Activated CD8-positive, alpha-beta memory T cell treated with anti-CD3 and anti-CD28 coated beads for 36 hours (primary cell): ENCODE measurements at regions not wholly inside any gene's neighbourhood (a gene's known extent, or its start where the extent isn't known, plus 50 kb on each side); places are given as distances from the start of the nearest gene placed in this dataset.

Source experiments
- CTCF ChIA-PET: fragments of 350-600 bp; sonication (Branson Sonifier 250); formaldehyde crosslinking; loops from one replicate; lab custom pipeline; 2021; ENCODE audit warnings: antibody characterized with exemption; lab: Charles Lee
- POLR2A ChIA-PET: fragments of 350-600 bp; sonication (Branson Sonifier 250); formaldehyde crosslinking; loops from one replicate; lab custom pipeline; 2021; ENCODE audit warnings: antibody characterized with exemption; lab: Charles Lee

- POLR2A ChIA-PET, result no interaction called here
- CTCF ChIA-PET, result no interaction called here
These were observed 77.5 kb upstream of the UNC5A start for GRCh38 chr5:176732736-176733405.

- ChIA-PET POLR2A (no interaction called here), CTCF (no interaction called here)
These were observed 76.7 kb upstream of the UNC5A start for GRCh38 chr5:176733406-176734262.

- POLR2A ChIA-PET, result no interaction called here
- CTCF ChIA-PET, result no interaction called here
These were observed 75.5 kb upstream of the UNC5A start for GRCh38 chr5:176734756-176735342.

GRCh38 chr5:176735383-176736265, 74.7 kb upstream of the UNC5A start:
- POLR2A ChIA-PET, result no interaction called here
- CTCF ChIA-PET, result no interaction called here

GRCh38 chr5:176736301-176736930, 73.9 kb upstream of the UNC5A start:
- CTCF ChIA-PET, result no interaction called here
- POLR2A ChIA-PET, result no interaction called here

GRCh38 chr5:176736931-176737745, 73.2 kb upstream of the UNC5A start:
- CTCF ChIA-PET, result no interaction called here
- POLR2A ChIA-PET, result no interaction called here

DNA sequence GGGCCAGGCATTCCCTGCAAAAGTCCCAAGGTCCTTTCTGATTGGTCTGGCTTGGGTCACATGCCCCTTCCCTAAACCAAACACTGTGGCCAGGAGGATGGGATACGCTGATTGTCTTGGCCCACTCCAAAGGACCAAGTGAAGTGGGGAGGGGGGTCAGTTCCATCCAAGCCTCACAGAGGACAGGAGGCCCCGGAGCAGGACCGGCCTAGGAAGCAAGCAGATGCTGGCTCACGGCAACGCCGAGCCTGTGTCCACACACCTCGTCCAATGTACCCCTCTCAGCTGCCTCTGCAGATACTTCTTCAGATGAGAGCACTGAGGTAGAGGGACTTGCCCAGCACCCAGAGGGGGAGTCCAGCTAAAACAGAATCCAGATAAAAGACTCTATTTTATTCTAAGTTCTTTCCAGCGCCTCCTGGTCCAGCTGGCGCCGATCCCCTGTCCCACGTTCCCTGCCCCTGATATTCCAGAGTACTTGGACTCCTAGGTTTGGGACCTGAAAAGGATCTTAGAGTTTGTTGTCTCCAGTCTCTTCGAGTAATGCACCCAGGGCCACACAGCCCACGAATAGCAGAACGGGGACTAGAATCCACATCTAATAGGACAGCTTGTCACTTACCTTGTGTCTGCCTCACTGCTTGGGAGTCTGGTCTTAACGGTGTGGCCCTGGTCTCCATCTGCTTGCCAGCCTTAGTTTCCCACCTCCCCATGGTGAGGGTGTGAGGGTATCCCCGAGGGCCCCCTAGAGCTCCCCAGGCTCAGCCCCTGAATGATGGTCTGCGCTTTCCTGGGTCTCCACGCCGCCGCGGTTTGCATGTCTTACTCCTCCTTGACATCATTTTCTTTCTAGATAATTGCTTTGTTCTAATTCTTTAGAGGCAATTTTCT, 72.4 kb upstream of the UNC5A start:
- POLR2A ChIA-PET, result no interaction called here
- CTCF ChIA-PET, result no interaction called here

- POLR2A ChIA-PET, result no interaction called here
- CTCF ChIA-PET, result no interaction called here
These were observed 71.6 kb upstream of the UNC5A start for GRCh38 chr5:176738637-176739250.

GRCh38 chr5:176739461-176740051, 70.8 kb upstream of the UNC5A start:
- ChIA-PET CTCF (no interaction called here), POLR2A (no interaction called here)

- CTCF ChIA-PET, result no interaction called here
- POLR2A ChIA-PET, result no interaction called here
These were observed 70.1 kb upstream of the UNC5A start for GRCh38 chr5:176740131-176740701.

DNA sequence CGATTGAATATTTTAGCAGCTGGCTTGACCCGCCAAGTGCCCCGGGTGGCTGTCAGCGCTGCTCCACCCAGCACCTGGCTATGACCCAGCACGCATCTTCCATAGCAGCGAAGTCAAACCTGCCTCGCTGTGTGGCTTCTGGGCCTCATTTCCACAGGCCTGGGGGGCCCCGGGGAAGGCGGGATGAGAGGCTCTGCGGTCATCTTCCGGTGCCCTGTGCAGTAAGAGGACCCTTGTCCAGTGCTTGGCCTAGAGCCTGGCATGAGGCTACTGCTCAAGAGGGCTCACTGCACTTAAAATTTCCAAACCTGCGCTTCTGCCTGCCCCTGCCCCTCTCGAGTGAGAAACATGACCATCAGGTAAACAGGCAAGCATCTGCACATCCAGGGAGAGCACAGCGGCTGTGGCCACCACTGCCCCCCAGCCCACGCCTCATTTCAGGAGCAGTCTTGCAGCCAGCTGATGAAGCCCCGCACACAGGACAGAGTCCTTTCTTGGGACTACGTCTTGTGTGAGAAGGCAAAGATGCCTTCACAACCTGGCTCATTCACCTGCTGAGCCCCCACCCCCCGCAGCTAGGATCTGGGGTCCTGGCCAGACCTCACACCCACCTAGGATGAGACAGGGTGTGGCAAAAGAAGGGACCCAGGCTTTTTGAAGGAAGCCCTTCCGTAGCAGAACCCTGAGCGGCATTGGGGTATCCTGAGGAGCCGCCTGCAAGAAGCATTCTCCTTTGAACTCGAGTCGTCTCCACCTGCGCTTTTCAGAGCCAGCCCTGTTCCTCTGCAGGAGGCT, 69.5 kb upstream of the UNC5A start:
- ChIA-PET CTCF (no interaction called here), POLR2A (no interaction called here)

GRCh38 chr5:176741561-176742211, 68.7 kb upstream of the UNC5A start:
- ChIA-PET CTCF (no interaction called here), POLR2A (no interaction called here)

- CTCF ChIA-PET, result no interaction called here
- POLR2A ChIA-PET, result no interaction called here
These were observed 67.9 kb upstream of the UNC5A start for GRCh38 chr5:176742246-176743105.

DNA sequence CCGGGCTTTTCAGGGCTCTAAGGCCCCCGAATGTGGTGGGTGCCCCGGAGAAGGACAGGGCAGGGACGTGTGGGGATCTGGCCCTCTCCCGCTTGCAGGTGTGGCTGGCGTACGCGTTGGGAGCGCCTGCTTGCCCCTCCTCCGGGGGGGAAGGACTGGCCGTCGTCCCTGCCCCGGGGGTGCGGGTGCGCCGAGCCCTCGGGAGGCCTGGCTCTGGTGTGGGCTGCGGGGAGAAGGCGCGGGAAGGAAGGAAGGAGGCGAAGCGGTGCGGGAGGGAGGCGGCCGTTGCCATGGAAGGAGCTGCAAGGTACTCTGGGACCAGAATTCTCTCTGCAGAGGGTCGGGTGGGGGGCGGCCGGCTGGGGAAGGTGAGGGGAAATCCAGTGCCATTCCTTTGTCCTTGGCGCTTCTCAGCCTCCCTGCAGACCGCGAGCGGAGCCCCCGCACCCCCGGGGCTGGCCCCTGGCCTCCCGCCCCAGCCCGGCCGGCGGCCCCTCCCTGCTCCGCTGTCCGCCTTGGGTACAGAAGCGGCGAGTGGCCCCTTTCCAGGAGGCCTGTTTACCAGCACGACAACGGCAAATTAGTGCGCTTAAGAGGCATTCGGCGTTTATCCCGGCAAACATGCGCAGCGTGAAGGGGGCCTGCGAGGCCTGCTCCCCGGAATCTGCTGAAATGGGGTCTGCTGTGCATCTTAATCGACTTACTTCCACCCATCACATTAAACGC, 67.1 kb upstream of the UNC5A start:
- ChIA-PET CTCF (no interaction called here), POLR2A (no interaction called here)
